ENCODE measurements at regions not wholly inside any gene's neighbourhood (a gene's known extent, or its start where the extent isn't known, plus 50 kb on each side); places are given as distances from the start of the nearest gene placed in this dataset.
"Not testable (repeated sequence)": the region's sequence is repeated elsewhere in the genome, so short reads cannot be mapped to it uniquely, and the experiment has no call there.

- FAIRE-seq: no peak
Observed at GRCh38 chr7:48992816-48993215, 68.5 kb downstream of the CDC14C start.

GRCh38 chr7:49001610-49002033 is 77.3 kb downstream of the CDC14C start:
- FAIRE-seq: no peak

- no peak for FAIRE-seq
Observed at GRCh38 chr7:49010717-49011116, 86.4 kb downstream of the CDC14C start.

GRCh38 chr7:49014870-49015269 is 90.5 kb downstream of the CDC14C start:
- FAIRE-seq: no peak

- FAIRE-seq: no peak
Observed at GRCh38 chr7:49020145-49020544, 95.8 kb downstream of the CDC14C start.

- no peak for FAIRE-seq
Observed at GRCh38 chr7:49022448-49022847, 98.1 kb downstream of the CDC14C start.

- no peak for FAIRE-seq
Observed at GRCh38 chr7:49023345-49024328, 99.3 kb downstream of the CDC14C start.

- no peak for FAIRE-seq
Observed at GRCh38 chr7:49030221-49030620, 105.9 kb downstream of the CDC14C start.

- FAIRE-seq: not testable (repeated sequence)
Observed at GRCh38 chr7:49033140-49033539, 108.8 kb downstream of the CDC14C start.

- FAIRE-seq: no peak
Observed at GRCh38 chr7:49037346-49038210, 113.2 kb downstream of the CDC14C start.

- no peak for FAIRE-seq
Observed at GRCh38 chr7:49038821-49039358, 114.5 kb downstream of the CDC14C start.

GRCh38 chr7:49060743-49061142 is 136.4 kb downstream of the CDC14C start:
- FAIRE-seq: no peak

GRCh38 chr7:49074538-49074937 is 150.2 kb downstream of the CDC14C start:
- no peak for FAIRE-seq

GRCh38 chr7:49080896-49081475 is 156.6 kb downstream of the CDC14C start:
- FAIRE-seq: no peak

- no peak for FAIRE-seq
Observed at GRCh38 chr7:49088017-49088416, 163.7 kb downstream of the CDC14C start.

GRCh38 chr7:49089717-49090116 is 165.4 kb downstream of the CDC14C start:
- no peak for FAIRE-seq

- FAIRE-seq: no peak
Observed at GRCh38 chr7:49091089-49091488, 166.7 kb downstream of the CDC14C start.

- FAIRE-seq: no peak
Observed at GRCh38 chr7:49091519-49091918, 167.2 kb downstream of the CDC14C start.

GRCh38 chr7:49093218-49093617 is 168.9 kb downstream of the CDC14C start:
- FAIRE-seq: no peak

- no peak for FAIRE-seq
Observed at GRCh38 chr7:49094866-49095265, 170.5 kb downstream of the CDC14C start.

- no peak for FAIRE-seq
Observed at GRCh38 chr7:49099587-49100326, 175.4 kb downstream of the CDC14C start.
